ENCODE measurements at regions not wholly inside any gene's neighbourhood (a gene's known extent, or its start where the extent isn't known, plus 50 kb on each side); places are given as distances from the start of the nearest gene placed in this dataset.

GRCh38 chr2:20122864-20123263 is 71.4 kb upstream of the LAPTM4A start:
- TF ChIP-seq EZH2 (IDR thresholded peaks at IDR 0.05; ENCODE audit: borderline replicate concordance, insufficient read depth, low read depth, low read length, poor library complexity, severe bottlenecking) (no peak), CTCF (IDR thresholded peaks at IDR 0.05) (no peak)

Measured in B cell (primary cell).